ENCODE measurements at regions not wholly inside any gene's neighbourhood (a gene's known extent, or its start where the extent isn't known, plus 50 kb on each side); places are given as distances from the start of the nearest gene placed in this dataset.

DNA sequence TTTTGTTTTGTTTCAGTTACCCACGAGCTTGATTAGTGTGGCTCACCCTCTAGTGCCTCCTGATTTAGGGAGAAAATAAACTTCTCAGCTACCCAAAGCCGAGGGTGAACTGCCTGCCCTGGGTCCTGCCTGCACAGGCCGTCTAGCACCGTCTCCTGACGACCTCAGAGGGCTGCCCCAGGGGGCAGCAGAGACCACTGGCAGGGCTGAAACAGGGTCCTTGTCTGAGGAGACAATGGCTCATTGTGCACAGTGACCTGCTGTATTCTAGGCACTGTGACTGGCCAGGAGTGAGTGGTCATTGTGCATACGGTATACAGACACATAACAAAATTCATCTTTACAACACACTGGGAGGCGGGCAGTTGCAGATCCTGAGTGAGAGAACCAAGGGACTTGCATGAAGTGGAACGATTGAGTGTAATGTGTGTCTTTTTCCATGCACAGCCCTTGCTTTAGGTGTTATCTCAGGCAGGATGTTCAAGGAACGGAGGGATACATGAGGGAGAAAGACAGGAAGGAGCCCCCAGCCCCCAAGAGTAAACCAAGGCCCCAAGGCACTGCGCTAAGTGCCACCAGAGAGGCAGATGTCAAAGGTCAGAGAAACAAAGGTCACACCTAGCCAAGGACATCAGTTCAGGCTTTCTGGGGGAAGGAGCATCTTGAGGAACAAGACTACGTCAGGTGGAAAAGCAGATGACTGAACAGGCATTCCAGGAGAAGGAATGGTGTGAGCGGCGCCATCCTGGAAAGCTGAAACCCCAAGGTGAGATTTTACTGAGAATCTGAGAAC, 421.3 kb downstream of the LPIN1 start:
- H3K27ac ChIP-seq (ENCODE audit: low read depth, low read length), result no peak overlapping the region
- H3K9me3 ChIP-seq (ENCODE audit: control insufficient read depth in 3 of 3, low read length in 3 of 3), result no peaks in the 10 kb centered on the region
- peaks cover 16 to 22% (median 20%) of the 10 kb centered on the region in 3 donors for H3K4me1 ChIP-seq (ENCODE audit: control insufficient read depth in 3 of 3, insufficient read depth in 3 of 3, low read length in 3 of 3)
- no peaks in the 10 kb centered on the region for H3K27me3 ChIP-seq (ENCODE audit: control insufficient read depth in 3 of 3, insufficient read depth in 3 of 3, low read length in 3 of 3)
- no peak overlapping the region for H3K9ac ChIP-seq (ENCODE audit: low read depth in 1 of 3, low read length in 3 of 3)
- H3K36me3 ChIP-seq (ENCODE audit: control insufficient read depth in 3 of 3, insufficient read depth in 3 of 3, low read length in 3 of 3), result no peaks in the 10 kb centered on the region
- no peak overlapping the region for H3K4me3 ChIP-seq (ENCODE audit: low read length in 3 of 3)

DNA sequence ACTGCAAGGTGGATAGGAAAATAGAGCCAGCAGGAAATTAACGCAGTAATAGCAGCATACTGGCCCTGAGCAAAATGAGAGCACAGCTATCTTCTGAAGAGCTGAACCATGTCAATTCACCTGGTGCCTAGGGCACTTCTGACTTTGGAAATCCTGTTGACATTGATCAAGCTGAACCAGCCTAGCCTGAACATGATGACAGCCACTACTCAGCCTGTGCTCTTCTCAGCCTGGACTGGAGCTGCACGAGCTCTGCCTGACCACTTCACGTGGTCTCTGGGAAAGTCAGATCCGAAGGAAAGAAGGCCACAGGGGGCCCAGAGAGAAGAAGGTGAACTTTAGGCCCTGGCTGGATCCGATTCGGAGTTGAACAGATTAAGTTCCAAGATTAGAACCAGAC, 421.9 kb downstream of the LPIN1 start:
- H3K4me1 ChIP-seq (ENCODE audit: control insufficient read depth in 3 of 3, insufficient read depth in 3 of 3, low read length in 3 of 3), result peaks cover 16 to 22% (median 20%) of the 10 kb centered on the region in 3 donors
- H3K9me3 ChIP-seq (ENCODE audit: control insufficient read depth in 3 of 3, low read length in 3 of 3), result no peaks in the 10 kb centered on the region
- no peaks in the 10 kb centered on the region for H3K27me3 ChIP-seq (ENCODE audit: control insufficient read depth in 3 of 3, insufficient read depth in 3 of 3, low read length in 3 of 3)
- H3K27ac ChIP-seq (ENCODE audit: low read depth, low read length), result peak overlapping the region; percentile 8
- H3K9ac ChIP-seq (ENCODE audit: low read depth in 1 of 3, low read length in 3 of 3), result no peak overlapping the region
- no peak overlapping the region for H3K4me3 ChIP-seq (ENCODE audit: low read length in 3 of 3)
- no peaks in the 10 kb centered on the region for H3K36me3 ChIP-seq (ENCODE audit: control insufficient read depth in 3 of 3, insufficient read depth in 3 of 3, low read length in 3 of 3)

DNA sequence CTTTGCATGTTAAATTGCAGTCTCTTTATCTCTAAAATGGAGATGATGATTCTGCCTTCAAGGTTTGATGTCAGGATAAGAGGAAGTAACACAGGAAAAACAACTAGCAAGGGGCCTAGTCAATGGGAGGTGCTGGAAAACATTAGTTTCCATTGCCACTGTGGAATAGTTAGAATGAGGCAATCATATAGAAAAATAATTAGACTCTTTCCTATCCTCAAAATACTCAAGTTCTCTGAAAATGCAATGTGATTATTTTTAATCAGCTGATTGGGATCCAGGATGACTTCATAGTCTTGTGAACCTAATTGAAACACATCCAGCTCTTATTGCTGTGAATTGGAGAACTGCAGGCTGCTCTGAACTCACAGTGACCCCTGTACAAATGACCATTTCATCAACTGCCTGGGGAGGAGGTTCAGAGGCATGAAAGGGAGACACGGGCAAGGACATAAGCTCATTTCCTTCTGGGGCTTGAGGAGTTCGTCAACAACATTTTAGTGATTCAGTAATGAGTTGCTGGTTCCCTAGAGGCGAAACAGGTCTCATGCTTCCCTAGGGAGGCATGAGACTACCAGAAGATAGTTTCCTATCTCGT, 422.5 kb downstream of the LPIN1 start:
- peak overlapping the region; percentile 61 for H3K27ac ChIP-seq (ENCODE audit: low read depth, low read length)
- H3K4me1 ChIP-seq (ENCODE audit: control insufficient read depth in 3 of 3, insufficient read depth in 3 of 3, low read length in 3 of 3), result peaks cover 16 to 22% (median 20%) of the 10 kb centered on the region in 3 donors
- H3K4me3 ChIP-seq (ENCODE audit: low read length in 3 of 3), result no peak overlapping the region
- no peaks in the 10 kb centered on the region for H3K9me3 ChIP-seq (ENCODE audit: control insufficient read depth in 3 of 3, low read length in 3 of 3)
- H3K9ac ChIP-seq (ENCODE audit: low read depth in 1 of 3, low read length in 3 of 3), result no peak overlapping the region
- no peaks in the 10 kb centered on the region for H3K36me3 ChIP-seq (ENCODE audit: control insufficient read depth in 3 of 3, insufficient read depth in 3 of 3, low read length in 3 of 3)
- H3K27me3 ChIP-seq (ENCODE audit: control insufficient read depth in 3 of 3, insufficient read depth in 3 of 3, low read length in 3 of 3), result no peaks in the 10 kb centered on the region

DNA sequence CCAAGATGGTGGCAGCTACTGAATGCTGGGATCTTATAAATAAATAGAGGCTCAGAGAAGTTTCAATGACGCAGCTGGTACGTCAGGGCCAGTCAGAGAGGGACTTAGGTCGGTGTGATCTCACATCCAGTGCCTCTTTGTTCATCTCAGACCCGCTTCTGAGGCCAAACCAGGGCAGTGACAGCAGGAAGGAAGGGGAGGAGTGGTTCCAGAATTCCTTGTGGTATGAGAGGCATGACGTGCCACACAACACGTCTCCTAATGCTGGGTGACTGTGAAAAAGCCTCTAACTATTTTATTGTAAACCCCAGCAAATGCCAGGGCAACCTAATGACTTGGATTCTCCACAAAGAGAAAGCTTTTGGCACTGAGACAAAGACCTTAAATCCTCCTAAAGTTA, 423.3 kb downstream of the LPIN1 start:
- peak overlapping the region in 1 of 3 donors; percentile 25 for H3K9ac ChIP-seq (ENCODE audit: low read depth in 1 of 3, low read length in 3 of 3)
- H3K4me3 ChIP-seq (ENCODE audit: low read length in 3 of 3), result no peak overlapping the region
- H3K36me3 ChIP-seq (ENCODE audit: control insufficient read depth in 3 of 3, insufficient read depth in 3 of 3, low read length in 3 of 3), result no peaks in the 10 kb centered on the region
- no peaks in the 10 kb centered on the region for H3K9me3 ChIP-seq (ENCODE audit: control insufficient read depth in 3 of 3, low read length in 3 of 3)
- peaks cover 16 to 22% (median 20%) of the 10 kb centered on the region in 3 donors for H3K4me1 ChIP-seq (ENCODE audit: control insufficient read depth in 3 of 3, insufficient read depth in 3 of 3, low read length in 3 of 3)
- H3K27ac ChIP-seq (ENCODE audit: low read depth, low read length), result peak overlapping the region; percentile 61
- no peaks in the 10 kb centered on the region for H3K27me3 ChIP-seq (ENCODE audit: control insufficient read depth in 3 of 3, insufficient read depth in 3 of 3, low read length in 3 of 3)

DNA sequence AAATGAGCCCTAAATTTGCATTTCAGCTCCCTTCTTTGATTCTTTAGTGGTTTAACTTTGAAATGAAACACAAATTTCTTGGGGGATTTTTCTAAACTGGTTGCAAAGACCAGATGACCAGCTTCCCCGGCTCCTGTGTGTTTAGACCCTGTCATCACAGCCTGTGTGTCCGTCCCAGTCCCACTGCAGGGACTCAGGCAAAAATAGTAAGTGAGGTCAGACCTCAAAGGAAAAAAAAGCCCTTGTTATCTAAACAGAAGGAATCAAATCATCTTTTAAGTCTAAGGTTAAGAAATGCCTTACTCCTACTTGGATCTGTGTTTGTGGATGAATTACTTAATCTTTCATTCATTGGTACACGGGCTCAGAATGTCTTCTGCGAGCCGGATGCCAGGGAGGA, 423.7 kb downstream of the LPIN1 start:
- no peaks in the 10 kb centered on the region for H3K36me3 ChIP-seq (ENCODE audit: control insufficient read depth in 3 of 3, insufficient read depth in 3 of 3, low read length in 3 of 3)
- H3K9me3 ChIP-seq (ENCODE audit: control insufficient read depth in 3 of 3, low read length in 3 of 3), result no peaks in the 10 kb centered on the region
- peak overlapping the region; percentile 61 for H3K27ac ChIP-seq (ENCODE audit: low read depth, low read length)
- no peak overlapping the region for H3K4me3 ChIP-seq (ENCODE audit: low read length in 3 of 3)
- H3K27me3 ChIP-seq (ENCODE audit: control insufficient read depth in 3 of 3, insufficient read depth in 3 of 3, low read length in 3 of 3), result no peaks in the 10 kb centered on the region
- peaks cover 16 to 22% (median 20%) of the 10 kb centered on the region in 3 donors for H3K4me1 ChIP-seq (ENCODE audit: control insufficient read depth in 3 of 3, insufficient read depth in 3 of 3, low read length in 3 of 3)
- H3K9ac ChIP-seq (ENCODE audit: low read depth in 1 of 3, low read length in 3 of 3), result peak overlapping the region in 2 of 3 donors; percentile 17 to 25

DNA sequence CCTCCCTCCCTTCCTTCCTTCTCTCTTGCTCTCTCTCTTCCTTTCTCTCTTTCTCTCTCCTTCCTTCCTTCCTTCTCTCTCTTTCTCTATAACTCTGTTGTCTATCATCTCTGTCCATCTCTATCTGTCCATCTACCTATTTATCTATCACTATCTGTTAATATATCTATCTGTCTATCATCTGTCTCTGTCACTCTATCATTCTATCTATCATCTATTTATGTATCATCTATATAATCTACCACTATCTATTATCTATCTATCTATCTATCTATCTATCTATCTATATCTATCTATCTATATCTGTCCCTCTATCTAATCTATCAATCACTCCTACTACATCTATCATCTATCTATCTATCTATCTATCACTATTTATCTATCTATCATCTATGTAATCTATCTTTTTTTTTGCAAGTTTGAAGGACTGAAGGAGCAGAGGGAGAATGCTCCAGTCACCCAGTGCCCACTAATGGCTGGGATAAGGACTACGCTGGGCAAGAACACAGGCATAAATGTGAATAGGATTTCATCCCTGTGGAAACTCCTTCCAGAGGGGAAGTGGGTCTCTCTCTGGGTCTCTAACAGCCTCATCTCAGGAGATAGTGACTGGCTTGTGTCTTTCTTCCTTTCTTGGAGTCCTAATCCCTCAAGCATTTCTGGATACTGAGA, 427.0 kb downstream of the LPIN1 start:
- Histone ChIP-seq H3K4me3 (ENCODE audit: low read length in 3 of 3) (no peak overlapping the region), H3K9ac (ENCODE audit: low read depth in 1 of 3, low read length in 3 of 3) (no peak overlapping the region), H3K9me3 (ENCODE audit: control insufficient read depth in 3 of 3, low read length in 3 of 3) (no peaks in the 10 kb centered on the region), H3K27me3 (ENCODE audit: control insufficient read depth in 3 of 3, insufficient read depth in 3 of 3, low read length in 3 of 3) (no peaks in the 10 kb centered on the region), H3K36me3 (ENCODE audit: control insufficient read depth in 3 of 3, insufficient read depth in 3 of 3, low read length in 3 of 3) (no peaks in the 10 kb centered on the region), H3K27ac (ENCODE audit: low read depth, low read length) (no peak overlapping the region), H3K4me1 (ENCODE audit: control insufficient read depth in 3 of 3, insufficient read depth in 3 of 3, low read length in 3 of 3) (peaks cover 29 to 32% (median 30%) of the 10 kb centered on the region in 3 donors)

DNA sequence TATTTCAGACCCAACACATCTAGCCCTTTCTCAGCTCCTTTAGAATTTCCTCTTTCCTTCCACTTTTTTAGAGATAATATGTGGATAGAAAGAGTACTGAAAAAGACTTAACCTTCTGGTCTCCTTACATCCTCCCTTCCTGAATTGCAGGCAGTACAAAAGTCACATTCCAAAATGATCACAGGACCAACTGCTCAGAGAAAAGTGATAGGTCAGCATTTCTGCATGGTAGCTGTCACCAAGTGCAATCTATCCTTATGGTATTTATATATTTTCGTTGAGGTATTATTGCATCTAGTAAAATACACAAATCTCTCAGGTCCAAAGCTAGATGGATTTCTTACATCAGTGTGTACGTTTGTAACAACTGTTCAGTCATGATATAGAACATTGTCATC, 427.5 kb downstream of the LPIN1 start:
- H3K9ac ChIP-seq (ENCODE audit: low read depth in 1 of 3, low read length in 3 of 3), result no peak overlapping the region
- H3K9me3 ChIP-seq (ENCODE audit: control insufficient read depth in 3 of 3, low read length in 3 of 3), result no peaks in the 10 kb centered on the region
- no peak overlapping the region for H3K4me3 ChIP-seq (ENCODE audit: low read length in 3 of 3)
- H3K4me1 ChIP-seq (ENCODE audit: control insufficient read depth in 3 of 3, insufficient read depth in 3 of 3, low read length in 3 of 3), result peaks cover 26 to 28% (median 27%) of the 10 kb centered on the region in 3 donors
- no peak overlapping the region for H3K27ac ChIP-seq (ENCODE audit: low read depth, low read length)
- no peaks in the 10 kb centered on the region for H3K27me3 ChIP-seq (ENCODE audit: control insufficient read depth in 3 of 3, insufficient read depth in 3 of 3, low read length in 3 of 3)
- no peaks in the 10 kb centered on the region for H3K36me3 ChIP-seq (ENCODE audit: control insufficient read depth in 3 of 3, insufficient read depth in 3 of 3, low read length in 3 of 3)

DNA sequence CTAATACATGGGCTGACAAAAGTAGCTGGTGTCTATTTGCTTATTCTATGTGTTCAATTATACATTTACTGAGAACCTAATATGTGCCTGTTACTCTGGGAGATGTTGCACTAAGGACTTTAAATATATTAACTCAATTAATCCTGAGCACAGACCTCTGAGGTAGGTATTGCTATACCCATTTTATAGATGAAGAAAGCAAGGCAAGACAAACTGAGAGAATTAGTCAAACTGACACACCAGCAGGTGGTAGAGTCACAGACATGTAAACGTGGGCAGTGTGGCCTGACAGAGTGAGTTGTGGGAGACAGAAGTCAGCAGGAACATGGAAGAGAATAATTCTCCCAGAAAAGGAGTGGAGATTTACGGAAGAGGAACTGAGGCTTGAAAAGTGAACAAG, 428.9 kb downstream of the LPIN1 start:
- Histone ChIP-seq H3K36me3 (ENCODE audit: control insufficient read depth in 3 of 3, insufficient read depth in 3 of 3, low read length in 3 of 3) (no peaks in the 10 kb centered on the region), H3K4me3 (ENCODE audit: low read length in 3 of 3) (no peak overlapping the region), H3K4me1 (ENCODE audit: control insufficient read depth in 3 of 3, insufficient read depth in 3 of 3, low read length in 3 of 3) (peaks cover 15 to 19% (median 16%) of the 10 kb centered on the region in 3 donors), H3K9me3 (ENCODE audit: control insufficient read depth in 3 of 3, low read length in 3 of 3) (no peaks in the 10 kb centered on the region), H3K27ac (ENCODE audit: low read depth, low read length) (no peak overlapping the region), H3K9ac (ENCODE audit: low read depth in 1 of 3, low read length in 3 of 3) (no peak overlapping the region), H3K27me3 (ENCODE audit: control insufficient read depth in 3 of 3, insufficient read depth in 3 of 3, low read length in 3 of 3) (no peaks in the 10 kb centered on the region)

DNA sequence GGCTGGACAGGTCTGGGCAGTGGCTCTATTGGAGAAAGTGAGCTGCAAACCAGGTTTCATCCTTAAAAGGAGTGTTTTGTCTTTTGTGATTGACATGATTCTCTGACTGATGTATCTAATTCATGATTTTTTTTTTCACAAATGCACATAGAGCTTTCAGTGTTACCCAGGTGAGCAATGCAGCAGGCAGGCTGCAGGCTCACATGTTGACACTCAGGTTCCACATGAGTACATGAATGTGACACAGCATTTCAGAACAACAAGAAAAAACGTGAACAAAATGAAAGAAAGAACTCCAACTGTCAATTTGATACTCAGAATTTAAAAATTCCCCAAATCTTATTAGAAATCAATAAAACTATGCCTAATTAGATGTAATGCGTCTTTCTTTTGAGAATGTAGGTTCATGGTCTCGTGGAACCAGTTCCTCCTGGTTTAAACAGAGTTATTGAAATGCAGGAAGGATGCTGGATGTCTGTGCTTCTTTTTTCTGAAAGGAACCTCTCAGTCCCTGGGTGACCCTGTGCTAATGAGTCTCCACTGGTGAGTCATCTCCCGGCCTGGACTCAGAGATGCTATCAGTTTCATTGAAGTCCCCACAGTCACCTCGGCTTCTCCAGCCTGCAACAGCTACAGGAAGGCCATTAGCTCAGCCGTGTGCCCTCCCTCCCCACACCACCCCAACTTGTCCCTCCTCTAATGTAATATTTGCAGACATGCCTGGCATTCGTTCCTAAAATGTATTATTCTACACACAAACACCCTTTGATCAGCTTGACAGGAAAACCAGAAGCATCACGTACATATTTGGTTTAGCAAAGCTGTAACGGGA, 430.4 kb downstream of the LPIN1 start:
- Histone ChIP-seq H3K27ac (ENCODE audit: low read depth, low read length) (peak overlapping the region; percentile 39), H3K9ac (ENCODE audit: low read depth in 1 of 3, low read length in 3 of 3) (no peak overlapping the region)

More for the DNA sequence above, 430.4 kb downstream of the LPIN1 start:
- Histone ChIP-seq H3K9me3 (ENCODE audit: control insufficient read depth in 3 of 3, low read length in 3 of 3) (no peaks in the 10 kb centered on the region), H3K4me1 (ENCODE audit: control insufficient read depth in 3 of 3, insufficient read depth in 3 of 3, low read length in 3 of 3) (peaks cover 11 to 16% (median 16%) of the 10 kb centered on the region in 3 donors), H3K4me3 (ENCODE audit: low read length in 3 of 3) (no peak overlapping the region), H3K36me3 (ENCODE audit: control insufficient read depth in 3 of 3, insufficient read depth in 3 of 3, low read length in 3 of 3) (no peaks in the 10 kb centered on the region), H3K27me3 (ENCODE audit: control insufficient read depth in 3 of 3, insufficient read depth in 3 of 3, low read length in 3 of 3) (no peaks in the 10 kb centered on the region)

Measured in skeletal muscle tissue (tissue), 3 donors.